ENCODE measurements at regions not wholly inside any gene's neighbourhood (a gene's known extent, or its start where the extent isn't known, plus 50 kb on each side); places are given as distances from the start of the nearest gene placed in this dataset.

DNA sequence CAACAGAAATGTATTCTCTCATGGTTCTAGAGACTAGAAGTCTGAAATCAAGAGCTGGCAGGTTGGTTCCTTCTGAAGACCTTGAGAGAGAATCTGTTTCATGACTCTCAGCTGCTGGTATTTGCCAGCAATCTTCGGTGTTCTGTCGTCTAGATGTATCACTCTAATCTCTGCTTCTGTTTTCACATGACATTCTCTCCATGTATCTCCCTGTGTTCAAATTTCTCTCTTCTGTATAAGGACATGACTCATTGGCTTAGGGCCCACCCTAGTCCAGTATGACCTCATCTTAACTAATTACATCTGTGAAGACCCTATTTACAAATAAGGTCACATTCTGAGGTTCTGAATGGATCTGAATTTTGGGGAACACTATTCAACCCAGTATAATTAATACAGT lies 82.3 kb downstream of the ANKRD7 start:
- TF ChIP-seq POLR2A (IDR thresholded peaks at IDR 0.05): no peak
- TF ChIP-seq, protein P1, sequence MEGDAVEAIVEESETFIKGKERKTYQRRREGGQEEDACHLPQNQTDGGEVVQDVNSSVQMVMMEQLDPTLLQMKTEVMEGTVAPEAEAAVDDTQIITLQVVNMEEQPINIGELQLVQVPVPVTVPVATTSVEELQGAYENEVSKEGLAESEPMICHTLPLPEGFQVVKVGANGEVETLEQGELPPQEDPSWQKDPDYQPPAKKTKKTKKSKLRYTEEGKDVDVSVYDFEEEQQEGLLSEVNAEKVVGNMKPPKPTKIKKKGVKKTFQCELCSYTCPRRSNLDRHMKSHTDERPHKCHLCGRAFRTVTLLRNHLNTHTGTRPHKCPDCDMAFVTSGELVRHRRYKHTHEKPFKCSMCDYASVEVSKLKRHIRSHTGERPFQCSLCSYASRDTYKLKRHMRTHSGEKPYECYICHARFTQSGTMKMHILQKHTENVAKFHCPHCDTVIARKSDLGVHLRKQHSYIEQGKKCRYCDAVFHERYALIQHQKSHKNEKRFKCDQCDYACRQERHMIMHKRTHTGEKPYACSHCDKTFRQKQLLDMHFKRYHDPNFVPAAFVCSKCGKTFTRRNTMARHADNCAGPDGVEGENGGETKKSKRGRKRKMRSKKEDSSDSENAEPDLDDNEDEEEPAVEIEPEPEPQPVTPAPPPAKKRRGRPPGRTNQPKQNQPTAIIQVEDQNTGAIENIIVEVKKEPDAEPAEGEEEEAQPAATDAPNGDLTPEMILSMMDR (IDR thresholded peaks at IDR 0.05): no peak

Data from heart left ventricle (tissue), 13 donors.